ENCODE measurements at regions not wholly inside any gene's neighbourhood (a gene's known extent, or its start where the extent isn't known, plus 50 kb on each side); places are given as distances from the start of the nearest gene placed in this dataset.

- TF ChIP-seq ELF4 (IDR thresholded peaks at IDR 0.05) = no peak
- no peak for TF ChIP-seq FOXA1 (IDR thresholded peaks at IDR 0.05)
- TF ChIP-seq FOXK2 (IDR thresholded peaks at IDR 0.05) = no peak
- no peak for TF ChIP-seq ARNT (IDR thresholded peaks at IDR 0.05)
- TF ChIP-seq NFRKB (IDR thresholded peaks at IDR 0.05) = no peak
- TF ChIP-seq LEF1 (IDR thresholded peaks at IDR 0.05; ENCODE audit: borderline replicate concordance) = no peak
- TF ChIP-seq SUZ12 (IDR thresholded peaks at IDR 0.05) = no peak
- TF ChIP-seq TARDBP (IDR thresholded peaks at IDR 0.05) = no peak
- TF ChIP-seq, protein P1, sequence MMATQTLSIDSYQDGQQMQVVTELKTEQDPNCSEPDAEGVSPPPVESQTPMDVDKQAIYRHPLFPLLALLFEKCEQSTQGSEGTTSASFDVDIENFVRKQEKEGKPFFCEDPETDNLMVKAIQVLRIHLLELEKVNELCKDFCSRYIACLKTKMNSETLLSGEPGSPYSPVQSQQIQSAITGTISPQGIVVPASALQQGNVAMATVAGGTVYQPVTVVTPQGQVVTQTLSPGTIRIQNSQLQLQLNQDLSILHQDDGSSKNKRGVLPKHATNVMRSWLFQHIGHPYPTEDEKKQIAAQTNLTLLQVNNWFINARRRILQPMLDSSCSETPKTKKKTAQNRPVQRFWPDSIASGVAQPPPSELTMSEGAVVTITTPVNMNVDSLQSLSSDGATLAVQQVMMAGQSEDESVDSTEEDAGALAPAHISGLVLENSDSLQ (IDR thresholded peaks at IDR 0.05) = no peak
- TF ChIP-seq HDGF (IDR thresholded peaks at IDR 0.05; ENCODE audit: borderline replicate concordance) = no peak
- no peak for TF ChIP-seq ZNF384 (IDR thresholded peaks at IDR 0.05)
- no peak for TF ChIP-seq CTBP1 (IDR thresholded peaks at IDR 0.05; ENCODE audit: borderline replicate concordance)
- TF ChIP-seq L3MBTL2 (conservative IDR thresholded peaks at IDR 0.05) = no peak
- TF ChIP-seq SP1 (IDR thresholded peaks at IDR 0.05) = no peak
- TF ChIP-seq FOXM1 (IDR thresholded peaks at IDR 0.05; ENCODE audit: borderline replicate concordance) = no peak
- no peak for TF ChIP-seq BHLHE40 (IDR thresholded peaks at IDR 0.05; ENCODE audit: borderline replicate concordance)
- DNase-seq (ENCODE audit: extremely low spot score) = no peak
- POLR2A ChIA-PET = no interaction called here
- CTCF ChIA-PET = no interaction called here
These were observed 350.1 kb upstream of the ADAMTS9 start for GRCh38 chr3:65037861-65038260.

DNA sequence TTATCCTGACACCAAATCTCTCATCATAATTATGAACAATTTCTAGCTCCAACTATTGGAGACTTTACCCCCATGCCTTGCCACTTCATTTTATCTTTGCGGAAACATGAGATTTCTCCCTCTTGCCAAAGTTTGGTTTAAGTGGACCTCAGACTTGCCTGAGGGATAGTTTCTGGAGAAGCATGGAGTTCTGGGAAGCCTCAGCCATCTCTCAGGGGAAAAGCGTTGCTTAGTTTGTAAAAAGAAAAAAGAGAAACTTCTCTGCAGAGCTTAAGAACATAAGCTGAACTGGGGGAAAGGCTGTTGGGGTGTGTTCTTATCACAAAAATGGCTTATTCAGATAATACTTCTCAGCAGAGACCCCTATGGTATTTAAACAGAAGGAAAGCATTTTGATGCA lies 347.4 kb upstream of the ADAMTS9 start:
- CTCF ChIA-PET = no interaction called here
- DNase-seq (ENCODE audit: extremely low spot score) = no peak
- no peak for TF ChIP-seq SUZ12 (IDR thresholded peaks at IDR 0.05)
- no peak for TF ChIP-seq CTBP1 (IDR thresholded peaks at IDR 0.05; ENCODE audit: borderline replicate concordance)
- TF ChIP-seq BHLHE40 (IDR thresholded peaks at IDR 0.05; ENCODE audit: borderline replicate concordance) = no peak
- TF ChIP-seq TARDBP (IDR thresholded peaks at IDR 0.05) = no peak
- TF ChIP-seq FOXK2 (IDR thresholded peaks at IDR 0.05) = no peak
- TF ChIP-seq ZNF384 (IDR thresholded peaks at IDR 0.05) = no peak
- TF ChIP-seq NFRKB (IDR thresholded peaks at IDR 0.05) = no peak
- TF ChIP-seq ARNT (IDR thresholded peaks at IDR 0.05) = no peak
- POLR2A ChIA-PET = no interaction called here

GRCh38 chr3:65033576-65033975 lies 345.8 kb upstream of the ADAMTS9 start:
- DNase-seq (ENCODE audit: extremely low spot score) = no peak
- ChIA-PET POLR2A (no interaction called here), CTCF (no interaction called here)
- no peak for TF ChIP-seq L3MBTL2 (conservative IDR thresholded peaks at IDR 0.05)
- no peak for TF ChIP-seq HDGF (IDR thresholded peaks at IDR 0.05; ENCODE audit: borderline replicate concordance)
- no peak for TF ChIP-seq SUZ12 (IDR thresholded peaks at IDR 0.05)
- TF ChIP-seq SP1 (IDR thresholded peaks at IDR 0.05) = no peak

DNA sequence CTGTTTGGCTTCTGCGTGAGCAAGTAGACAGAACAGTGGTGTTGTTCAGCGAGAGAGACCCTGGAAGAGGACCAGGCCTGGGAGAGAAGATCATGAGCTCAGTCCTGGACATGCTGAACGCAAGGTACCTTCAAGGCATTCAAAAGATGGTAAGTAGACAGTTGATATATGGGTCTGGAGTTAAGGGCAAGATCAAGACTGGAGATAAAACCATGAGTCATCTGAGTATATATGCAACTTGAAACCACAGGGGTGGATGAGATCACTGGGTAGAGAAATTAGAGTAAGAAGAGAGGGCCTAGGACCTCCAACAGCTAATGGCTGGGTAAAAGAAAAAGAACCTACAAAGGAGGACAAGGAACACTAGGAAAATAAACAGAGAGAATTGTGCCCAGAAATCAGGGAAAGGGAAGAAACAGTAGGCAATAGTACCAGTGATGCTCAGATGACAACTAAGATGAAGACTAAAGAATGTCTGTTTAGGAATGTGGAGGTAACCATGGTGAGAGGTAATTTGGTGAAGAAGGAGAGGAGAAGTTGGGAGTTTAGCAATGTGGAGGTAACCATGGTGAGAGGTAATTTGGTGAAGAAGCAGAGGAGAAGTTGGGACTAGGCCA lies 343.2 kb upstream of the ADAMTS9 start:
- TF ChIP-seq, protein P1 (IDR thresholded peaks at IDR 0.05) = peak; percentile 85
- peak; percentile 94 for TF ChIP-seq CTBP1 (IDR thresholded peaks at IDR 0.05; ENCODE audit: borderline replicate concordance)
- TF ChIP-seq LEF1 (IDR thresholded peaks at IDR 0.05; ENCODE audit: borderline replicate concordance) = no peak
- TF ChIP-seq ZNF384 (IDR thresholded peaks at IDR 0.05) = no peak

DNA sequence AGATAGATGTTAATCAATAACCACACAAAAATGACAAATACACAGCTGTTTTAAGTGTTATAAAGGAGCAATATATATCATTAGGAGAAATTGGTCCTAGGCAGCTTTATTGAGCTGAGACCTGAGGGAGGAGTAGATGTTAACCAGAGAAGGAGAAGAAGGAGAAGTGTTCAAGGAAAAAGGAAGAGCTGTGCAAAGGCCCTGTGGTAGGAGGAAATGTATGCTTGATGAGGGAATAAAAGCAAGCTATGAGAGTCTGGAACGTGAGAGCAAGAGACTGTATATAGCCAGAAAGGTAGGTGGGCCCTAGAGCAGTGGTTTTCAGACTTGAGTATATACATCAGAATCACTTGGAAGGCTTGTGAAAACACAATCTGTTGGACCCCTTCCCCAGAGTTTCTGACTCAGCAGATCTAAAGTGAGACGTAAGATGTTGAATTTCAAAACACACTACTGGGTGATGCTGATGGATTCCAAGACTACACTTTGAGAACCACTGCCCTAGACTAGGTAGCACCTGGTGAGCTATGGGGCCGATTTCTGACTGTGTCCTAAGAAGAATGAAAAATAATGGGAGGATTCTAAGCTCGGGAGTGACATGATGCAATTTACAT lies 342.3 kb upstream of the ADAMTS9 start:
- ChIA-PET POLR2A (no interaction called here), CTCF (interaction anchor here (0.9 kb wide), 1 partner anchor 498 kb away, joined by 4 read pairs; no protein-coding TSS in a partner anchor)
- DNase-seq (ENCODE audit: extremely low spot score) = no peak
- TF ChIP-seq FOXM1 (IDR thresholded peaks at IDR 0.05; ENCODE audit: borderline replicate concordance) = no peak
- no peak for TF ChIP-seq ZNF384 (IDR thresholded peaks at IDR 0.05)
- TF ChIP-seq FOXK2 (IDR thresholded peaks at IDR 0.05) = no peak
- TF ChIP-seq L3MBTL2 (conservative IDR thresholded peaks at IDR 0.05) = no peak
- TF ChIP-seq TARDBP (IDR thresholded peaks at IDR 0.05) = no peak
- TF ChIP-seq SUZ12 (IDR thresholded peaks at IDR 0.05) = no peak
- no peak for TF ChIP-seq CTBP1 (IDR thresholded peaks at IDR 0.05; ENCODE audit: borderline replicate concordance)
- no peak for TF ChIP-seq HDGF (IDR thresholded peaks at IDR 0.05; ENCODE audit: borderline replicate concordance)
- no peak for TF ChIP-seq LEF1 (IDR thresholded peaks at IDR 0.05; ENCODE audit: borderline replicate concordance)
- no peak for TF ChIP-seq ARNT (IDR thresholded peaks at IDR 0.05)
- TF ChIP-seq SP1 (IDR thresholded peaks at IDR 0.05) = no peak
- TF ChIP-seq BHLHE40 (IDR thresholded peaks at IDR 0.05; ENCODE audit: borderline replicate concordance) = no peak
- TF ChIP-seq, protein P1 (IDR thresholded peaks at IDR 0.05) = no peak
- TF ChIP-seq NFRKB (IDR thresholded peaks at IDR 0.05) = no peak
- no peak for TF ChIP-seq ELF4 (IDR thresholded peaks at IDR 0.05)
- TF ChIP-seq FOXA1 (IDR thresholded peaks at IDR 0.05) = no peak

More for the DNA sequence above, 343.2 kb upstream of the ADAMTS9 start:
- ChIA-PET POLR2A (no interaction called here), CTCF (no interaction called here)
- DNase-seq (ENCODE audit: extremely low spot score) = peak; percentile 36

- POLR2A ChIA-PET = no interaction called here
- TF ChIP-seq ZNF384 (IDR thresholded peaks at IDR 0.05) = no peak
- no peak for TF ChIP-seq LEF1 (IDR thresholded peaks at IDR 0.05; ENCODE audit: borderline replicate concordance)
- TF ChIP-seq TARDBP (IDR thresholded peaks at IDR 0.05) = no peak
- TF ChIP-seq, protein P1 (IDR thresholded peaks at IDR 0.05) = no peak
- no peak for TF ChIP-seq HDGF (IDR thresholded peaks at IDR 0.05; ENCODE audit: borderline replicate concordance)
- no peak for TF ChIP-seq ELF4 (IDR thresholded peaks at IDR 0.05)
- no peak for TF ChIP-seq FOXA1 (IDR thresholded peaks at IDR 0.05)
- no peak for TF ChIP-seq FOXM1 (IDR thresholded peaks at IDR 0.05; ENCODE audit: borderline replicate concordance)
- TF ChIP-seq NFRKB (IDR thresholded peaks at IDR 0.05) = no peak
- no peak for TF ChIP-seq FOXK2 (IDR thresholded peaks at IDR 0.05)
- no peak for TF ChIP-seq L3MBTL2 (conservative IDR thresholded peaks at IDR 0.05)
- no peak for TF ChIP-seq BHLHE40 (IDR thresholded peaks at IDR 0.05; ENCODE audit: borderline replicate concordance)
- TF ChIP-seq ARNT (IDR thresholded peaks at IDR 0.05) = no peak
- no peak for TF ChIP-seq SUZ12 (IDR thresholded peaks at IDR 0.05)
- TF ChIP-seq SP1 (IDR thresholded peaks at IDR 0.05) = no peak
- no peak for TF ChIP-seq CTBP1 (IDR thresholded peaks at IDR 0.05; ENCODE audit: borderline replicate concordance)
- CTCF ChIA-PET = no interaction called here
- no peak for DNase-seq (ENCODE audit: extremely low spot score)
These were observed 341.3 kb upstream of the ADAMTS9 start for GRCh38 chr3:65029130-65029529.

Data from HEK293T (cell line).